Endodermal cell (in vitro differentiated cells): ENCODE measurements at regions not wholly inside any gene's neighbourhood (a gene's known extent, or its start where the extent isn't known, plus 50 kb on each side); places are given as distances from the start of the nearest gene placed in this dataset.

ENCODE experiments used
- DNase-seq: peaks from one replicate; pipeline ENCODE4 v3.0.0-alpha.2; 2017
- H3K27ac ChIP-seq: 2 replicates; pipeline ENCODE4 v1.5.1; 2013; ENCODE audit warnings: mild to moderate bottlenecking, low read depth, low read length, moderate library complexity
- H3K27me3 ChIP-seq: 2 replicates; pipeline ENCODE4 v1.6.1; 2013; ENCODE audit warnings: mild to moderate bottlenecking, low read length, moderate library complexity; ENCODE audit not compliant: insufficient read depth, control insufficient read depth, poor library complexity, severe bottlenecking
- H3K36me3 ChIP-seq: 2 replicates; pipeline ENCODE4 v1.7.0; 2013; ENCODE audit warnings: mild to moderate bottlenecking, low read length, moderate library complexity; ENCODE audit not compliant: control insufficient read depth, insufficient read depth
- H3K4me1 ChIP-seq: one replicate; pipeline ENCODE4 v1.7.0; 2013; ENCODE audit warnings: low read length; ENCODE audit not compliant: control insufficient read depth, insufficient read depth
- H3K4me3 ChIP-seq: 2 replicates; pipeline ENCODE4 v1.5.1; 2013; ENCODE audit warnings: mild to moderate bottlenecking, low read length, moderate library complexity
- H3K9ac ChIP-seq: 2 replicates; pipeline ENCODE4 v1.6.1; 2013; ENCODE audit warnings: mild to moderate bottlenecking, low read length, moderate library complexity; ENCODE audit not compliant: poor library complexity, severe bottlenecking; ENCODE audit errors: extremely low read depth
- H3K9me3 ChIP-seq: 2 replicates; pipeline ENCODE4 v1.6.1; 2013; ENCODE audit warnings: mild to moderate bottlenecking, low read length, moderate library complexity; ENCODE audit not compliant: control insufficient read depth
- H3K27ac Mint-ChIP-seq: 2 replicates; pipeline ENCODE4 v1.8.0; 2020; ENCODE audit warnings: mixed read lengths
- H3K27me3 Mint-ChIP-seq: 2 replicates; pipeline ENCODE4 v1.8.0; 2021; ENCODE audit warnings: mild to moderate bottlenecking, mixed read lengths; ENCODE audit not compliant: insufficient read depth
- H3K36me3 Mint-ChIP-seq: 2 replicates; pipeline ENCODE4 v1.8.0; 2020; ENCODE audit warnings: low read depth, mixed read lengths
- H3K4me1 Mint-ChIP-seq: 2 replicates; pipeline ENCODE4 v1.8.0; 2020; ENCODE audit warnings: mixed read lengths
- H3K4me3 Mint-ChIP-seq: 2 replicates; pipeline ENCODE4 v1.8.0; 2020; ENCODE audit warnings: mild to moderate bottlenecking, moderate library complexity, mixed read lengths
- H3K9me3 Mint-ChIP-seq: 2 replicates; pipeline ENCODE4 v1.8.0; 2020; ENCODE audit warnings: mild to moderate bottlenecking, mixed read lengths
- CTCF ChIP-seq: fragments of 200-600 bp; sonication (generic); conservative IDR thresholded peaks from 2 replicates; pipeline ENCODE4 v1.5.0; 2021; ENCODE audit warnings: antibody characterized with exemption, mild to moderate bottlenecking
- whole genome bisulfite sequencing, 2 experiments: methylation state at CpG; one replicate each; pipeline versions ENCODE4 v1.1.5 to v1.1.7; 2013; ENCODE audit warnings: missing lambda C conversion rate in 2 of 2, mixed read lengths in 1 of 2; ENCODE audit not compliant: insufficient coverage in 1 of 2, insufficient read length in 1 of 2; 5-methylcytosine and 5-hydroxymethylcytosine counted together

- no peak overlapping the region for H3K27ac Mint-ChIP-seq
- H3K36me3 Mint-ChIP-seq = no peaks in the 10 kb centered on the region
These were observed 69.5 kb upstream of the CDH6 start for GRCh38 chr5:31124026-31124425.

GRCh38 chr5:31122998-31123951 is 70.2 kb upstream of the CDH6 start:
- no peaks in the 10 kb centered on the region for H3K9me3 ChIP-seq
- peaks cover 3% of the 10 kb centered on the region for H3K4me1 ChIP-seq
- 91 to 93% methylated on average over 3 to 4 of the region's 4 CpGs for WGBS, 2 experiments
- H3K9ac ChIP-seq = no peak overlapping the region
- H3K9me3 Mint-ChIP-seq = no peaks in the 10 kb centered on the region
- no peak overlapping the region for H3K27ac ChIP-seq
- no peak overlapping the region for H3K4me3 ChIP-seq
- no peak for DNase-seq
- H3K4me3 Mint-ChIP-seq = no peak overlapping the region
- no peaks in the 10 kb centered on the region for H3K36me3 Mint-ChIP-seq
- no peaks in the 10 kb centered on the region for H3K27me3 ChIP-seq
- H3K36me3 ChIP-seq = no peaks in the 10 kb centered on the region
- TF ChIP-seq CTCF = no peak
- no peak overlapping the region for H3K27ac Mint-ChIP-seq
- H3K4me1 Mint-ChIP-seq = no peaks in the 10 kb centered on the region
- no peaks in the 10 kb centered on the region for H3K27me3 Mint-ChIP-seq

More at GRCh38 chr5:31124026-31124425, 69.5 kb upstream of the CDH6 start:
- 100% methylated on average over 1 of the region's 1 CpG; no CpG with 5 or more reads in 1 of the 2 experiments for WGBS, 2 experiments
- Histone ChIP-seq H3K9me3 (no peaks in the 10 kb centered on the region), H3K4me3 (no peak overlapping the region), H3K36me3 (no peaks in the 10 kb centered on the region), H3K27ac (no peak overlapping the region), H3K9ac (no peak overlapping the region), H3K27me3 (no peaks in the 10 kb centered on the region), H3K4me1 (peaks cover 3% of the 10 kb centered on the region)
- no peak for TF ChIP-seq CTCF
- Mint-ChIP-seq H3K4me1 (no peaks in the 10 kb centered on the region), H3K4me3 (no peak overlapping the region), H3K27me3 (no peaks in the 10 kb centered on the region), H3K9me3 (no peaks in the 10 kb centered on the region)
- no peak for DNase-seq

- Mint-ChIP-seq H3K4me3 (no peak overlapping the region), H3K9me3 (no peaks in the 10 kb centered on the region), H3K27me3 (no peaks in the 10 kb centered on the region), H3K4me1 (no peaks in the 10 kb centered on the region), H3K27ac (no peak overlapping the region), H3K36me3 (no peaks in the 10 kb centered on the region)
- Histone ChIP-seq H3K4me3 (no peak overlapping the region), H3K36me3 (no peaks in the 10 kb centered on the region), H3K4me1 (peaks cover 3% of the 10 kb centered on the region), H3K9me3 (no peaks in the 10 kb centered on the region), H3K27me3 (no peaks in the 10 kb centered on the region), H3K9ac (no peak overlapping the region), H3K27ac (no peak overlapping the region)
- 100% methylated on average over 1 to 2 of the region's 2 CpGs for WGBS, 2 experiments
- no peak for DNase-seq
- no peak for TF ChIP-seq CTCF
These were observed 72.3 kb upstream of the CDH6 start for GRCh38 chr5:31121224-31121623.
